HEK293 (cell line): ENCODE measurements at regions not wholly inside any gene's neighbourhood (a gene's known extent, or its start where the extent isn't known, plus 50 kb on each side); places are given as distances from the start of the nearest gene placed in this dataset.

Experiments
- CTCF ChIA-PET: fragments of 350-600 bp; formaldehyde crosslinking; extraction: SDS; loops from one replicate; lab custom pipeline; 2021; ENCODE audit warnings: antibody characterized with exemption; lab: Yijun Ruan, JAX
- POLR2A ChIA-PET: fragments of 300-600 bp; formaldehyde crosslinking; extraction: SDS; loops from one replicate; lab custom pipeline; 2020; ENCODE audit warnings: antibody characterized with exemption, inconsistent platforms; lab: Yijun Ruan, JAX
- H3K27ac ChIP-seq: fragments of 200-500 bp; sonication (Bioruptor generic); 2 replicates; pipeline ENCODE4 v1.5.1; 2014; ENCODE audit warnings: low read depth, low read length, control low read depth, inconsistent platforms; ENCODE audit errors: extremely low read depth
- H3K36me3 ChIP-seq, 2 experiments: fragments of 200-500 bp in 1 of 2; sonication (Bioruptor generic) in 1 of 2; 1 replicate in 1 of 2; 2 replicates in 1 of 2; pipeline ENCODE4 v1.5.1; 2014 to 2017; ENCODE audit warnings: inconsistent platforms in 2 of 2, low read length in 2 of 2; ENCODE audit not compliant: control insufficient read depth in 2 of 2, insufficient read depth in 1 of 2
- H3K4me1 ChIP-seq: fragments of 200-500 bp; sonication (Bioruptor generic); 2 replicates; pipeline ENCODE4 v1.5.1; 2014; ENCODE audit warnings: mild to moderate bottlenecking, low read length, inconsistent platforms; ENCODE audit not compliant: control insufficient read depth, insufficient read depth
- H3K4me3 ChIP-seq: 2 replicates; pipeline ENCODE4 v1.5.1; 2011; ENCODE audit warnings: low read depth, mild to moderate bottlenecking, control low read depth, low read length, moderate library complexity
- H3K9me3 ChIP-seq: fragments of 200-500 bp; sonication (Bioruptor generic); 2 replicates; pipeline ENCODE4 v1.5.1; 2014; ENCODE audit warnings: low read depth, low read length, inconsistent platforms; ENCODE audit not compliant: control insufficient read depth, insufficient read depth
- BCL11B ChIP-seq: fragments of 450-650 bp; formaldehyde crosslinking; IDR thresholded peaks from 2 replicates; pipeline ENCODE4 v1.5.1; 2016; ENCODE audit warnings: low read depth, missing biosample characterization, missing genetic modification characterization
- GLI2 ChIP-seq: fragments of 450-650 bp; formaldehyde crosslinking; IDR thresholded peaks from 2 replicates; pipeline ENCODE4; 2017; ENCODE audit warnings: missing biosample characterization, missing genetic modification characterization, low read depth, borderline replicate concordance
- KLF10 ChIP-seq: fragments of 450-650 bp; IDR thresholded peaks from 2 replicates; pipeline ENCODE4 v1.5.1; 2018; ENCODE audit warnings: missing biosample characterization, mild to moderate bottlenecking, missing genetic modification characterization
- KLF16 ChIP-seq: fragments of 450-650 bp; formaldehyde crosslinking; IDR thresholded peaks from 2 replicates; pipeline ENCODE4 v1.5.1; 2017; ENCODE audit warnings: missing biosample characterization, missing genetic modification characterization
- KLF9 ChIP-seq: fragments of 450-650 bp; formaldehyde crosslinking; IDR thresholded peaks from 2 replicates; pipeline ENCODE4 v1.5.1; 2016; ENCODE audit warnings: missing biosample characterization, missing genetic modification characterization, low read depth
- MYNN ChIP-seq: fragments of 450-650 bp; formaldehyde crosslinking; IDR thresholded peaks from 2 replicates; pipeline ENCODE4 v1.5.1; 2016; ENCODE audit warnings: missing biosample characterization, missing genetic modification characterization, borderline replicate concordance
- ZBTB8A ChIP-seq: fragments of 450-650 bp; formaldehyde crosslinking; IDR thresholded peaks from 2 replicates; pipeline ENCODE4 v1.5.1; 2016; ENCODE audit warnings: missing biosample characterization, missing genetic modification characterization
- ZEB2 ChIP-seq: fragments of 450-650 bp; formaldehyde crosslinking; IDR thresholded peaks from 2 replicates; pipeline ENCODE4 v1.5.1; 2016; ENCODE audit warnings: missing biosample characterization, missing genetic modification characterization
- ZFHX2 ChIP-seq: fragments of 450-650 bp; formaldehyde crosslinking; conservative IDR thresholded peaks from 2 replicates; pipeline ENCODE4 v1.5.1; 2016; ENCODE audit warnings: missing biosample characterization, missing genetic modification characterization
- ZNF114 ChIP-seq: fragments of 450-650 bp; formaldehyde crosslinking; IDR thresholded peaks from 2 replicates; pipeline ENCODE4 v1.5.0; 2017; ENCODE audit warnings: missing biosample characterization, missing genetic modification characterization
- ZNF416 ChIP-seq: fragments of 450-650 bp; formaldehyde crosslinking; IDR thresholded peaks from 2 replicates; pipeline ENCODE4 v1.5.1; 2016; ENCODE audit warnings: missing biosample characterization, missing genetic modification characterization
- ZNF426 ChIP-seq: fragments of 450-650 bp; formaldehyde crosslinking; IDR thresholded peaks from 2 replicates; pipeline ENCODE4 v1.5.1; 2017; ENCODE audit warnings: missing biosample characterization, missing genetic modification characterization, mild to moderate bottlenecking, inconsistent platforms, moderate library complexity
- ZNF473 ChIP-seq: fragments of 450-650 bp; formaldehyde crosslinking; IDR thresholded peaks from 2 replicates; pipeline ENCODE4 v1.5.1; 2017; ENCODE audit warnings: missing biosample characterization, missing genetic modification characterization
- ZNF501 ChIP-seq: fragments of 450-650 bp; formaldehyde crosslinking; IDR thresholded peaks from 2 replicates; pipeline ENCODE4 v1.5.1; 2016; ENCODE audit warnings: missing biosample characterization, missing genetic modification characterization
- ZNF514 ChIP-seq: fragments of 450-650 bp; formaldehyde crosslinking; IDR thresholded peaks from 2 replicates; pipeline ENCODE4 v1.5.1; 2016; ENCODE audit warnings: missing biosample characterization, missing genetic modification characterization
- ZNF548 ChIP-seq: fragments of 450-650 bp; formaldehyde crosslinking; IDR thresholded peaks from 2 replicates; pipeline ENCODE4 v1.5.1; 2016; ENCODE audit warnings: missing biosample characterization, missing genetic modification characterization
- ZNF596 ChIP-seq: fragments of 450-650 bp; IDR thresholded peaks from 2 replicates; pipeline ENCODE4 v1.5.0; 2018; ENCODE audit warnings: missing biosample characterization, mild to moderate bottlenecking, missing genetic modification characterization, moderate library complexity
- ZNF621 ChIP-seq: fragments of 450-650 bp; formaldehyde crosslinking; IDR thresholded peaks from 2 replicates; pipeline ENCODE4 v1.5.1; 2017; ENCODE audit warnings: missing biosample characterization, missing genetic modification characterization
- ZNF660 ChIP-seq: fragments of 450-650 bp; IDR thresholded peaks from 2 replicates; pipeline ENCODE4 v1.5.1; 2018; ENCODE audit warnings: missing biosample characterization, mild to moderate bottlenecking, missing genetic modification characterization
- ZNF677 ChIP-seq: fragments of 450-650 bp; IDR thresholded peaks from 2 replicates; pipeline ENCODE4 v1.5.0; 2018; ENCODE audit warnings: missing biosample characterization, mild to moderate bottlenecking, missing genetic modification characterization, moderate library complexity
- ZNF776 ChIP-seq: fragments of 450-650 bp; formaldehyde crosslinking; IDR thresholded peaks from 2 replicates; pipeline ENCODE4 v1.5.0; 2017; ENCODE audit warnings: missing biosample characterization, missing genetic modification characterization, borderline replicate concordance
- ZNF785 ChIP-seq: fragments of 450-650 bp; formaldehyde crosslinking; IDR thresholded peaks from 2 replicates; pipeline ENCODE4 v1.5.1; 2016; ENCODE audit warnings: missing biosample characterization, missing genetic modification characterization
- TF ChIP-seq, protein P1 (sequence below): fragments of 450-650 bp; formaldehyde crosslinking; IDR thresholded peaks from 2 replicates; pipeline ENCODE4; 2016; ENCODE audit warnings: missing biosample characterization, missing genetic modification characterization
- TF ChIP-seq, protein P2 (sequence below): fragments of 450-650 bp; formaldehyde crosslinking; IDR thresholded peaks from 2 replicates; pipeline ENCODE4 v1.5.1; 2016; ENCODE audit warnings: missing biosample characterization, missing genetic modification characterization
- TF ChIP-seq, protein P3 (sequence below): fragments of 450-650 bp; formaldehyde crosslinking; IDR thresholded peaks from 2 replicates; pipeline ENCODE4 v1.5.1; 2016; ENCODE audit warnings: missing biosample characterization, missing genetic modification characterization
- TF ChIP-seq, protein P4 (sequence below): fragments of 450-650 bp; formaldehyde crosslinking; IDR thresholded peaks from 2 replicates; pipeline ENCODE4 v1.5.1; 2016; ENCODE audit warnings: missing biosample characterization, missing genetic modification characterization
- TF ChIP-seq, protein P5 (sequence below): fragments of 450-650 bp; formaldehyde crosslinking; conservative IDR thresholded peaks from 2 replicates; pipeline ENCODE4 v1.5.1; 2016; ENCODE audit warnings: low read depth, missing biosample characterization, missing genetic modification characterization

DNA sequence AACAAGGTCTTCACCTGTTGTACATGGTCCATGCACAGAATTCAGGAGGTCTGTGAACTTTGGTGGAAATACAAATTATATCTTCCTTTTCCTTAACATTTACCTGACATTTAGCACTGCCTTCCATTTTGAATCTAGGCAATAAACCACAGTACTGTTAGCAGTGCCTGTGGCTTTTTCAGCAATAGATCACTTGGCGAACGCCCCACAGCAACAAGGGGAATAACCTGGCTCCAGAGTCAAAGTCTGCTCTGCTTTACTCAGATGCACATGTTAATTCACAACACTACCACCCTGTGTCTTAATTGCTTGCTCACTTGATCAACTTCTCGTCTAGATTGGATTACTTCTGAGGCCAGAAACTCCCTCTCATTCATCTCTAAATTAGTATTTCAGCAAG, 414.6 kb upstream of the PROK2 start:
- ChIA-PET POLR2A (no interaction called here), CTCF (no interaction called here)
- Histone ChIP-seq H3K27ac (no peak overlapping the region), H3K4me3 (no peak overlapping the region), H3K36me3 (no peaks in the 10 kb centered on the region), H3K4me1 (no peaks in the 10 kb centered on the region), H3K9me3 (no peaks in the 10 kb centered on the region)
- TF ChIP-seq ZNF473 (no peak), MYNN (tag by site-specific recombination) (no peak), KLF9 (tag by site-specific recombination) (no peak), ZNF426 (no peak), ZNF677 (tag by site-specific recombination) (no peak), ZNF660 (no peak), ZNF621 (tag by site-specific recombination) (no peak), GLI2 (tag by site-specific recombination) (no peak), KLF10 (tag by site-specific recombination) (no peak), ZNF514 (tag by site-specific recombination) (no peak), ZNF776 (no peak), ZNF114 (tag by site-specific recombination) (no peak), ZNF501 (no peak), KLF16 (tag by site-specific recombination) (no peak)
- TF ChIP-seq, protein P1, sequence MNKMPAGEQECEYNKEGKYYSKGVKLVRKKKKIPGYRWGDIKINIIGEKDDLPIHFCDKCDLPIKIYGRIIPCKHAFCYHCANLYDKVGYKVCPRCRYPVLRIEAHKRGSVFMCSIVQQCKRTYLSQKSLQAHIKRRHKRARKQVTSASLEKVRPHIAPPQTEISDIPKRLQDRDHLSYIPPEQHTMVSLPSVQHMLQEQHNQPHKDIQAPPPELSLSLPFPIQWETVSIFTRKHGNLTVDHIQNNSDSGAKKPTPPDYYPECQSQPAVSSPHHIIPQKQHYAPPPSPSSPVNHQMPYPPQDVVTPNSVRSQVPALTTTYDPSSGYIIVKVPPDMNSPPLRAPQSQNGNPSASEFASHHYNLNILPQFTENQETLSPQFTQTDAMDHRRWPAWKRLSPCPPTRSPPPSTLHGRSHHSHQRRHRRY (tag by site-specific recombination): no peak
- TF ChIP-seq, protein P2, sequence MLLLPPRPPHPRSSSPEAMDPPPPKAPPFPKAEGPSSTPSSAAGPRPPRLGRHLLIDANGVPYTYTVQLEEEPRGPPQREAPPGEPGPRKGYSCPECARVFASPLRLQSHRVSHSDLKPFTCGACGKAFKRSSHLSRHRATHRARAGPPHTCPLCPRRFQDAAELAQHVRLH (tag by site-specific recombination): no peak
- TF ChIP-seq, protein P3, sequence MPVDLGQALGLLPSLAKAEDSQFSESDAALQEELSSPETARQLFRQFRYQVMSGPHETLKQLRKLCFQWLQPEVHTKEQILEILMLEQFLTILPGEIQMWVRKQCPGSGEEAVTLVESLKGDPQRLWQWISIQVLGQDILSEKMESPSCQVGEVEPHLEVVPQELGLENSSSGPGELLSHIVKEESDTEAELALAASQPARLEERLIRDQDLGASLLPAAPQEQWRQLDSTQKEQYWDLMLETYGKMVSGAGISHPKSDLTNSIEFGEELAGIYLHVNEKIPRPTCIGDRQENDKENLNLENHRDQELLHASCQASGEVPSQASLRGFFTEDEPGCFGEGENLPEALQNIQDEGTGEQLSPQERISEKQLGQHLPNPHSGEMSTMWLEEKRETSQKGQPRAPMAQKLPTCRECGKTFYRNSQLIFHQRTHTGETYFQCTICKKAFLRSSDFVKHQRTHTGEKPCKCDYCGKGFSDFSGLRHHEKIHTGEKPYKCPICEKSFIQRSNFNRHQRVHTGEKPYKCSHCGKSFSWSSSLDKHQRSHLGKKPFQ (tag by site-specific recombination): no peak
- TF ChIP-seq, protein P4, sequence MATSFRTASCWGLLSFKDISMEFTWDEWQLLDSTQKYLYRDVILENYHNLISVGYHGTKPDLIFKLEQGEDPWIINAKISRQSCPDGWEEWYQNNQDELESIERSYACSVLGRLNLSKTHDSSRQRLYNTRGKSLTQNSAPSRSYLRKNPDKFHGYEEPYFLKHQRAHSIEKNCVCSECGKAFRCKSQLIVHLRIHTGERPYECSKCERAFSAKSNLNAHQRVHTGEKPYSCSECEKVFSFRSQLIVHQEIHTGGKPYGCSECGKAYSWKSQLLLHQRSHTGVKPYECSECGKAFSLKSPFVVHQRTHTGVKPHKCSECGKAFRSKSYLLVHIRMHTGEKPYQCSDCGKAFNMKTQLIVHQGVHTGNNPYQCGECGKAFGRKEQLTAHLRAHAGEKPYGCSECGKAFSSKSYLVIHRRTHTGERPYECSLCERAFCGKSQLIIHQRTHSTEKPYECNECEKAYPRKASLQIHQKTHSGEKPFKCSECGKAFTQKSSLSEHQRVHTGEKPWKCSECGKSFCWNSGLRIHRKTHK (tag by site-specific recombination): no peak

DNA sequence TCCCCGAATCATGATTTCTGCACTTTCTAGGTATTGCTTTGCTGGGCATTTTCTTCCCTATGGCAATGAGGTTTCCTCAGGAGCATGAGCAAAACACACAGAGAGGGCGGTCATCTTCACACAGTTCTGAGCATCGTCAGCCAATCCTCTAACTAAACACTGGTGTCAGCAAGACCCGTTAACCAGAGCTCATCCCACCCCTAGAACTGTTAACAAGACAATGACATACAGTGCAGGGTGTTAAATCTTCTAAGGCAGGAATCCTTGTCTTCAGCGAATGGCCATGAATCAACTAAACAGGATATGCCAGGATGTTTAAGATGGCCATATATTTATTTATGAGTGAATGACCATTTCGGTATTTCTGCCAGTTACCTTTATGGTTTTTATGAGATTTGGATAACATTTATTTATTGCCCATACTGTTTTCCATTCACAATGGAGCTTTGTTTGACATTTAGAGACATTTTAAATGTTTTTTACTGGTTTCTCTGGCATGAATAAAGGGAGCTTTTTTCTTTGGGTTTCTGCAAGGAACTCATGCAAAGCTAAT, 411.5 kb upstream of the PROK2 start:
- CTCF ChIA-PET: no interaction called here
- TF ChIP-seq, protein P5, sequence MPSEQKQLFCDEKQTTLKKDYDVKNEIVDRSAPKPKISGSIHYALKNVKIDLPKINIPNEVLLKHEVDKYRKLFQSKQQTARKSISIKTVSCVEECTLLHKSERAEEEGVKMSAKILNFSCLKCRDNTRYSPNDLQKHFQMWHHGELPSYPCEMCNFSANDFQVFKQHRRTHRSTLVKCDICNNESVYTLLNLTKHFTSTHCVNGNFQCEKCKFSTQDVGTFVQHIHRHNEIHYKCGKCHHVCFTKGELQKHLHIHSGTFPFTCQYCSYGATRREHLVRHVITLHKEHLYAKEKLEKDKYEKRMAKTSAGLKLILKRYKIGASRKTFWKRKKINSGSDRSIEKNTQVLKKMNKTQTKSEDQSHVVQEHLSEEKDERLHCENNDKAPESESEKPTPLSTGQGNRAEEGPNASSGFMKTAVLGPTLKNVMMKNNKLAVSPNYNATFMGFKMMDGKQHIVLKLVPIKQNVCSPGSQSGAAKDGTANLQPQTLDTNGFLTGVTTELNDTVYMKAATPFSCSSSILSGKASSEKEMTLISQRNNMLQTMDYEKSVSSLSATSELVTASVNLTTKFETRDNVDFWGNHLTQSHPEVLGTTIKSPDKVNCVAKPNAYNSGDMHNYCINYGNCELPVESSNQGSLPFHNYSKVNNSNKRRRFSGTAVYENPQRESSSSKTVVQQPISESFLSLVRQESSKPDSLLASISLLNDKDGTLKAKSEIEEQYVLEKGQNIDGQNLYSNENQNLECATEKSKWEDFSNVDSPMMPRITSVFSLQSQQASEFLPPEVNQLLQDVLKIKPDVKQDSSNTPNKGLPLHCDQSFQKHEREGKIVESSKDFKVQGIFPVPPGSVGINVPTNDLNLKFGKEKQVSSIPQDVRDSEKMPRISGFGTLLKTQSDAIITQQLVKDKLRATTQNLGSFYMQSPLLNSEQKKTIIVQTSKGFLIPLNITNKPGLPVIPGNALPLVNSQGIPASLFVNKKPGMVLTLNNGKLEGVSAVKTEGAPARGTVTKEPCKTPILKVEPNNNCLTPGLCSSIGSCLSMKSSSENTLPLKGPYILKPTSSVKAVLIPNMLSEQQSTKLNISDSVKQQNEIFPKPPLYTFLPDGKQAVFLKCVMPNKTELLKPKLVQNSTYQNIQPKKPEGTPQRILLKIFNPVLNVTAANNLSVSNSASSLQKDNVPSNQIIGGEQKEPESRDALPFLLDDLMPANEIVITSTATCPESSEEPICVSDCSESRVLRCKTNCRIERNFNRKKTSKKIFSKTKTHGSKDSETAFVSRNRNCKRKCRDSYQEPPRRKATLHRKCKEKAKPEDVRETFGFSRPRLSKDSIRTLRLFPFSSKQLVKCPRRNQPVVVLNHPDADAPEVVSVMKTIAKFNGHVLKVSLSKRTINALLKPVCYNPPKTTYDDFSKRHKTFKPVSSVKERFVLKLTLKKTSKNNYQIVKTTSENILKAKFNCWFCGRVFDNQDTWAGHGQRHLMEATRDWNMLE (tag by site-specific recombination): no peak
- TF ChIP-seq, protein P1 (tag by site-specific recombination): no peak
- no peak for TF ChIP-seq ZNF416 (tag by site-specific recombination)
- TF ChIP-seq ZNF548 (tag by site-specific recombination): no peak
- TF ChIP-seq ZEB2 (tag by site-specific recombination): no peak
- TF ChIP-seq ZNF596 (tag by site-specific recombination): no peak
- TF ChIP-seq ZBTB8A (tag by site-specific recombination): no peak
- no peak for TF ChIP-seq BCL11B
- no peak for TF ChIP-seq ZNF785 (tag by site-specific recombination)
- no peak for TF ChIP-seq ZFHX2 (tag by site-specific recombination)

More for the DNA sequence above, 411.5 kb upstream of the PROK2 start:
- H3K4me1 ChIP-seq: no peaks in the 10 kb centered on the region
- POLR2A ChIA-PET: no interaction called here
- H3K27ac ChIP-seq: no peak overlapping the region
- H3K36me3 ChIP-seq: no peaks in the 10 kb centered on the region
- H3K4me3 ChIP-seq: no peak overlapping the region
- no peaks in the 10 kb centered on the region for H3K9me3 ChIP-seq
